ENCODE measurements at regions not wholly inside any gene's neighbourhood (a gene's known extent, or its start where the extent isn't known, plus 50 kb on each side); places are given as distances from the start of the nearest gene placed in this dataset.

- TF ChIP-seq CTCF (IDR thresholded peaks at IDR 0.05): no peak
- TF ChIP-seq POLR2A (IDR thresholded peaks at IDR 0.05): no peak
These were observed 298.5 kb downstream of the NEBL start for GRCh38 chr10:20598590-20598989.

Data from esophagus squamous epithelium (tissue), 4 donors.